ENCODE measurements at regions not wholly inside any gene's neighbourhood (a gene's known extent, or its start where the extent isn't known, plus 50 kb on each side); places are given as distances from the start of the nearest gene placed in this dataset.
"Not testable (repeated sequence)": the region's sequence is repeated elsewhere in the genome, so short reads cannot be mapped to it uniquely, and the experiment has no call there.

GRCh38 chr10:45106236-45106856, 105.6 kb downstream of the ZNF22 start:
- DNase-seq = no peak
- no peaks in the 10 kb centered on the region for H3K36me3 ChIP-seq (ENCODE audit: low read depth, missing control alignments)
- 45 to 72% methylated on average over 7 of the region's 7 CpGs for WGBS, 2 donors
- no peak overlapping the region for H3K27ac ChIP-seq
- H3K9me3 ChIP-seq = no peaks in the 10 kb centered on the region
- H3K4me3 ChIP-seq = no peak overlapping the region
- no peaks in the 10 kb centered on the region for H3K27me3 ChIP-seq
- TF ChIP-seq, protein P1, sequence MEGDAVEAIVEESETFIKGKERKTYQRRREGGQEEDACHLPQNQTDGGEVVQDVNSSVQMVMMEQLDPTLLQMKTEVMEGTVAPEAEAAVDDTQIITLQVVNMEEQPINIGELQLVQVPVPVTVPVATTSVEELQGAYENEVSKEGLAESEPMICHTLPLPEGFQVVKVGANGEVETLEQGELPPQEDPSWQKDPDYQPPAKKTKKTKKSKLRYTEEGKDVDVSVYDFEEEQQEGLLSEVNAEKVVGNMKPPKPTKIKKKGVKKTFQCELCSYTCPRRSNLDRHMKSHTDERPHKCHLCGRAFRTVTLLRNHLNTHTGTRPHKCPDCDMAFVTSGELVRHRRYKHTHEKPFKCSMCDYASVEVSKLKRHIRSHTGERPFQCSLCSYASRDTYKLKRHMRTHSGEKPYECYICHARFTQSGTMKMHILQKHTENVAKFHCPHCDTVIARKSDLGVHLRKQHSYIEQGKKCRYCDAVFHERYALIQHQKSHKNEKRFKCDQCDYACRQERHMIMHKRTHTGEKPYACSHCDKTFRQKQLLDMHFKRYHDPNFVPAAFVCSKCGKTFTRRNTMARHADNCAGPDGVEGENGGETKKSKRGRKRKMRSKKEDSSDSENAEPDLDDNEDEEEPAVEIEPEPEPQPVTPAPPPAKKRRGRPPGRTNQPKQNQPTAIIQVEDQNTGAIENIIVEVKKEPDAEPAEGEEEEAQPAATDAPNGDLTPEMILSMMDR (IDR thresholded peaks at IDR 0.05) = no peak
- no peak for TF ChIP-seq POLR2A (IDR thresholded peaks at IDR 0.05)
- intact Hi-C loops (cut with DNase I; ENCODE audit: low total_unique reads) = no loop called here
- no peaks in the 10 kb centered on the region for H3K4me1 ChIP-seq

DNA sequence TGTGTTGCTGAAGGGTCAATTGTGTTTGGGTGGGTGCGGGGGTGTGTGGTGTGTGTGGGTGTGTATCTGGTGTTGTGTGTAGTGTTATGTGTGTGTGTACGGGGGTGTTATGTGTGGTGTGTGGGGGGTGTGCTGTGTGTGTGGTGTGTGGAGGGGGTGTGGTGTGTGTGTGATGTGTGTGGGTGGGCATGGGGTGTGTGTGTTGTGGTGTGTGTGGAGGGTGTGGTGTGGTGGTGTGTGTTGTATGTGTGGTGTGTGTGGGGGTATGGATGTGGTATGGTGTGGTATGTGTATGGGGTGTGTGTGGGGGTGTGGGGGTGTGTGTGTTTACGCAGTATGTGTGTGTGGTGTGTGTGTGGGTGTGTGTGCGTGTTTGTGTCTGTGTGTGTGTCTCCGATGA, 110.8 kb downstream of the ZNF22 start:
- Histone ChIP-seq H3K27ac (no peak overlapping the region), H3K4me1 (no peaks in the 10 kb centered on the region), H3K27me3 (no peaks in the 10 kb centered on the region), H3K4me3 (no peak overlapping the region), H3K9me3 (no peaks in the 10 kb centered on the region), H3K36me3 (ENCODE audit: low read depth, missing control alignments) (no peaks in the 10 kb centered on the region)
- intact Hi-C loops (cut with DNase I; ENCODE audit: low total_unique reads) = no loop called here
- TF ChIP-seq, protein P1 (IDR thresholded peaks at IDR 0.05) = no peak
- TF ChIP-seq POLR2A (IDR thresholded peaks at IDR 0.05) = no peak
- WGBS, 2 donors = 92 to 93% methylated on average over 5 of the region's 5 CpGs
- DNase-seq = no peak

GRCh38 chr10:45117940-45118339, 117.2 kb downstream of the ZNF22 start:
- 82 to 87% methylated on average over 2 of the region's 2 CpGs for WGBS, 2 donors
- DNase-seq = not testable (repeated sequence)

DNA sequence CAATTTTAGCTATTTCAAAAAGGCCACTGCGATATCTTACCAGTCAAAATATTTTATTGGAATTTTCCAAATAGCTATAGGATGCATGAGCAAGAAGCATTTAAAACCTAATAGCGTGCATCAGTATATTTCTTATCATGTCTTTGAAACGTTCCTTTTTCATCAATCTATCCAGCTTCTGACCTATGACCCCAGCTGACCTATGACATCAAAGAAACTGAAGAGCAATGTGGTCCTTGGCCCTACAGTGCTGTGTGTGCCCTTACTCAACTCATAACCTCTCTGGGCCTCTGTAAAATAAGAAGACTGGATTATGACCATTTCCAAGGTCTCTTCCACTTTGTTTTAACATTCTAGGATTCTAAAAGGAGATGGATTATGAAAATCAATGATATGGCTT, 118.2 kb downstream of the ZNF22 start:
- Histone ChIP-seq H3K4me3 (no peak overlapping the region), H3K36me3 (ENCODE audit: low read depth, missing control alignments) (no peaks in the 10 kb centered on the region), H3K9me3 (no peaks in the 10 kb centered on the region), H3K27me3 (no peaks in the 10 kb centered on the region), H3K4me1 (no peaks in the 10 kb centered on the region), H3K27ac (no peak overlapping the region)
- TF ChIP-seq POLR2A (IDR thresholded peaks at IDR 0.05) = no peak
- TF ChIP-seq, protein P1 (IDR thresholded peaks at IDR 0.05) = no peak
- DNase-seq = no peak
- intact Hi-C loops (cut with DNase I; ENCODE audit: low total_unique reads) = no loop called here
- 56% methylated on average over 3 of the region's 3 CpGs for WGBS, 2 donors

More at GRCh38 chr10:45117940-45118339, 117.2 kb downstream of the ZNF22 start:
- H3K4me1 ChIP-seq; H3K27me3 ChIP-seq; intact Hi-C loops (cut with DNase I; ENCODE audit: low total_unique reads); H3K36me3 ChIP-seq (ENCODE audit: low read depth, missing control alignments); H3K9me3 ChIP-seq; H3K4me3 ChIP-seq; H3K27ac ChIP-seq: not testable (repeated sequence)

DNA sequence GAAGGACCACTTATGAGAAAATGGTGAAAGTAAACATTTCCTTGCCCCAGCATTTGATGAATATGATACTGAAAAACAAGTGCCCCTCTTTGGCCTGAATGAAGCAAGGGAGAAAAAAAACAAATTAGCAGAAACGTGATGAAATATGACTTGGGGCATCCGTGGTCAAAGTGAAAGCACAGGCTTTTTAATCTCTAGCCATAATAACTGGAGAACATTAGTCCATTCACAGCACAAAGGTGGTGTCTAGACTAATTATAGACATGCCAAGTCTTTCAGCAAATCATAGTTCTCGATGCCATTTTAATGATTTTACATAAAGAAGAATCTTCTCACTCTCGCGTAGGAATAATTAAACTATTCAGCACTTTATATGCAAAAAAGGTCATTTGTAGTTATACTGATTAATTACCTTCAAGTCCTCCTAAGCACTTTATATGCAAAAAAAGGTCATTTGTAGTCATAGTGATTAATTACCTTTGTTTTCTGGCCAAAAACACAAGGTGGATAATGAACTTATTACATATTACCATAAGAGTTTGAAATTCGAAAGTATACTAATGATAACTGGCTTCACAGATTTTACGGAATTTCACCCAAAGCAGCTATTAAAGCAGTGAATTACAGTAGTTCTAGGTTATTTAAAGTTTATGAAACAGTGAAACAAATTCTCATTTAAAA, 121.6 kb downstream of the ZNF22 start:
- H3K4me1 ChIP-seq; H3K27me3 ChIP-seq; H3K36me3 ChIP-seq (ENCODE audit: low read depth, missing control alignments); H3K4me3 ChIP-seq; DNase-seq; H3K27ac ChIP-seq; intact Hi-C loops (cut with DNase I; ENCODE audit: low total_unique reads); H3K9me3 ChIP-seq: not testable (repeated sequence)
- 64 to 70% methylated on average over 6 to 7 of the region's 7 CpGs for WGBS, 2 donors

Measured in testis (tissue), 2 donors.